Nephron progenitor cell (in vitro differentiated cells): ENCODE measurements at regions not wholly inside any gene's neighbourhood (a gene's known extent, or its start where the extent isn't known, plus 50 kb on each side); places are given as distances from the start of the nearest gene placed in this dataset.

Experiments
- DNase-seq: peaks from one replicate; pipeline ENCODE4 v3.0.0; 2021
- H3K27ac Mint-ChIP-seq: 2 replicates; pipeline ENCODE4 v1.8.0; 2021; ENCODE audit warnings: mild to moderate bottlenecking, moderate library complexity, mixed read lengths
- H3K27me3 Mint-ChIP-seq: 2 replicates; pipeline ENCODE4 v1.8.0; 2021; ENCODE audit warnings: mild to moderate bottlenecking, low read depth, mixed read lengths; ENCODE audit not compliant: poor library complexity
- H3K36me3 Mint-ChIP-seq: 2 replicates; pipeline ENCODE4 v1.8.0; 2021; ENCODE audit warnings: low read depth, mixed read lengths
- H3K4me1 Mint-ChIP-seq: 2 replicates; pipeline ENCODE4 v1.8.0; 2021; ENCODE audit warnings: mixed read lengths
- H3K4me3 Mint-ChIP-seq: 2 replicates; pipeline ENCODE4 v1.8.0; 2021; ENCODE audit warnings: mild to moderate bottlenecking, moderate library complexity, mixed read lengths
- H3K9me3 Mint-ChIP-seq: 2 replicates; pipeline ENCODE4 v1.8.0; 2021; ENCODE audit warnings: mild to moderate bottlenecking, moderate library complexity, mixed read lengths
- CTCF ChIP-seq: fragments of 200-600 bp; sonication (generic); IDR thresholded peaks from 2 replicates; pipeline ENCODE4 v1.5.0; 2021; ENCODE audit warnings: antibody characterized with exemption

DNA sequence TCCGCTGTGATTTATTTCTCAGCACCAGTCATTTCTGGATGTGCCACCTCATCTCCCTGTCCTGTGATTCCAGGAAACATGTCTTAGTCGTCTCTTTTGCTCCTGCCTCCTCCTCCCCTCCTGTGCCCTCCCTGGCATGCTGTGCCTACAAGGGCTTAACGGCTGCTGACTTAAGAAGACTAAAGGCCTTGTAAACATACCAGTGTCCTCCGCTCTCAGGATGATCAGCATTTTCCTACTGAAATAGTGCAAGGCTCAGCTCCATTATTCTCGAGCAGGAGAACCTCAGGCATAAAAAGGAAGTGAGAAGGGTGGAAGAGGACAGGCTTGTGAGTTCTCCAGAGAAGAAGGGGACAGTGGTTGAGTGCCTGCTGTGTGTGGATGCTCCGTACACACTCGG, 61.6 kb upstream of the RUNX3 start:
- peaks cover 36% of the 10 kb centered on the region for H3K27me3 Mint-ChIP-seq
- TF ChIP-seq CTCF: no peak
- H3K4me3 Mint-ChIP-seq: no peak overlapping the region
- peaks cover 9% of the 10 kb centered on the region for H3K9me3 Mint-ChIP-seq
- H3K4me1 Mint-ChIP-seq: peaks cover 47% of the 10 kb centered on the region
- H3K27ac Mint-ChIP-seq: no peak overlapping the region
- DNase-seq: no peak
- no peaks in the 10 kb centered on the region for H3K36me3 Mint-ChIP-seq

DNA sequence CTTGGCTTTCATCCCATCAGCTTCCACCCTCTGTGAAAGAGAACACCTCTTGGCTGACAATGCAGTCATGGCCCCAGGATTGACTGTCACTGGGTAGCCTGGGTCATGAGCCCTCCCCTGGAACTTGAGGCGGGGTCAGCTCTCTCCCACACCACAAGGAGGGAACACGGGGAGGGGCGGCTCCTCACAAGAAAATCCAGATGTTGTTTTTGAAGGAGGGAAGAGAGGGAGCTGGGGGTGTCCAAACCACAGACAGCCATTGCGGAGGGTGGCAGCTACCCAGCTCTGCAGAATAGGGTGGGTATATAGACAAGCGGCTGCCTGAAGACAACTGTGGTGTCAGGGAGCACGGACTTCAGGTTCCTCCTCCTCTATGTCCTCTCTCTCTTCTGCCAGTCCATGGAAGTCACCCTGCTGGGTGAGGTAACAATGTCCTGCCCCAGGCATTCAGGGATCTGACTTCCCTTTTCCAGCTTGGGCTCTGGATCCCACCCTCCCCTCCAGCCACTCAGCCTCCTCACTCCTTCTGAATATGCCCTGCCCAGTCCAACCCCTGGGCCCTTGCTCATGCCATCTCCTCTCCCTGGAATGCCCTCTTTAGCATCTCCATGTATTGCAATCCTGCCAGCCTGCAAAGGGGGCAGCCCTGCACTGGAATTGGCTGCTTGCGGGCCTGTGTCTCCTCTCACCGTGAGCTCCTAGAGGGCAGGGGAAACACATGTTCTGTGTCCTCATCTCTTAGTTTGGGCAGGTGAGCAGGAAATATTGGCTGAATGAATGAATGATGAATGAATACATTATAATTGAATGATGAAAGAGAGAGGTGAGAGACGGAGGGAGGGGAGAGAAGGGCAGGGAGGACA, 60.9 kb upstream of the RUNX3 start:
- H3K4me1 Mint-ChIP-seq: peaks cover 51% of the 10 kb centered on the region
- no peak overlapping the region for H3K27ac Mint-ChIP-seq
- H3K4me3 Mint-ChIP-seq: no peak overlapping the region
- peaks cover 39% of the 10 kb centered on the region for H3K27me3 Mint-ChIP-seq
- no peak for TF ChIP-seq CTCF
- H3K9me3 Mint-ChIP-seq: peaks cover 9% of the 10 kb centered on the region
- peak; percentile 33 for DNase-seq
- H3K36me3 Mint-ChIP-seq: no peaks in the 10 kb centered on the region

DNA sequence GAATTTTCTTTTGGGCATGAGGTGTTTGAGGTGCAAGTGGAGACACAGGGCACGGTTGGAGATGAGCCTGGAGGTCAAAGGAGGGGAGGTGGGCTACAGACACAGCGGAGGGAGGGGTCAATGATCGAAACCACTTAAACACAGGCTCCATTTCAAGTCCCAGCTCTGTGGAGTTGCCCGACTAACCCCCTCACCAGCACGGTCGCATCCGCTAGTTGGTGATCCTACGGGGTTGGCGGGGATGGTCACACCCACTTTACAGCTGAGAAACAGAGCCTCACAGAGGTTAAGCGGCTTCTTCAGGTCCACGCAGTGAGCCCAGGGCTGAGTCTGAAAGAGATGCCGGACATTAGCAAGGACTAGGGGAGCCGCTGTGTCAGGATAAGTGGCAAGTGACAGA, 60.1 kb upstream of the RUNX3 start:
- Mint-ChIP-seq H3K36me3 (no peaks in the 10 kb centered on the region), H3K27me3 (peaks cover 39% of the 10 kb centered on the region), H3K4me1 (peaks cover 46% of the 10 kb centered on the region), H3K4me3 (no peak overlapping the region), H3K9me3 (peaks cover 9% of the 10 kb centered on the region), H3K27ac (no peak overlapping the region)
- TF ChIP-seq CTCF: no peak
- DNase-seq: no peak

DNA sequence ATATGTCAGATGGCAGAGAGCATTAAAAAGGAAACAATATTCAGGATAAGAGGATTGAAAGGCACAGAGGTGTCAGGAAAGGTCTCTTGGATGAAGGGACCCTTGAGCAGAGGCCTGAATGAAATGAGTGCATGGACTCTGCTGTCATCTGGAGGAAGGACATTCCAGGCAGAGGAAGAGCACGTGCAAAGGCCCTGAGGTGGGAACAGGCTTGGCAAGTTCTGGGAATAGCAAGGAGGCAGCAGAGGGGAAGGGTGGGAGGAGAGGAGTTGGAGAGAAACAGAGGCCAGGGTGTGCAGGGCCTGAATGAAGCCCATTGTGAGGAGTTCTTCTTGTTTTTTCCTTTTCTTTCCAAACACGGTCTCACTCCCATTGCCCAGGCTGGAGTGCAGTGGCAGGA, 59.0 kb upstream of the RUNX3 start:
- DNase-seq: no peak
- Mint-ChIP-seq H3K27me3 (peaks cover 34% of the 10 kb centered on the region), H3K4me1 (peaks cover 46% of the 10 kb centered on the region), H3K4me3 (no peak overlapping the region), H3K9me3 (peaks cover 9% of the 10 kb centered on the region), H3K27ac (no peak overlapping the region), H3K36me3 (no peaks in the 10 kb centered on the region)
- no peak for TF ChIP-seq CTCF

DNA sequence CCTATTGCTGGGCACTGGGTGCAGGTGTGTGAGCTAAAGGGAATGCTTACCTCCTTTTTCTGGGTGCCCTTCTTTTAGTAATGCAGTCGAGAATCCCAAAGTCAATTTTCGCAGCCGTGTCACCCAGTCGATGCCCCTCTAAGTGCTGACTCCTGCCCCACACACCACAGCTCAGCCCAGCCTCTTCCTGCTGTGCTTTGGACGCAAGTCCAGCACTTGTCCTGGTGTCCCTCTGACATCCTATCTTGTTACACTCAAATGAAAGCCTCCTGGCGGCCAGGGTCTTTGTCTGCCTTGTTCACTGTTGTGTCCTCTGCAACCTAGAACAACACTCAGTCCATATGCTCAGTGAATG, 58.5 kb upstream of the RUNX3 start:
- Mint-ChIP-seq H3K4me1 (peaks cover 46% of the 10 kb centered on the region), H3K36me3 (no peaks in the 10 kb centered on the region), H3K9me3 (peaks cover 9% of the 10 kb centered on the region), H3K27ac (no peak overlapping the region), H3K27me3 (peaks cover 35% of the 10 kb centered on the region), H3K4me3 (no peak overlapping the region)
- DNase-seq: no peak
- no peak for TF ChIP-seq CTCF

DNA sequence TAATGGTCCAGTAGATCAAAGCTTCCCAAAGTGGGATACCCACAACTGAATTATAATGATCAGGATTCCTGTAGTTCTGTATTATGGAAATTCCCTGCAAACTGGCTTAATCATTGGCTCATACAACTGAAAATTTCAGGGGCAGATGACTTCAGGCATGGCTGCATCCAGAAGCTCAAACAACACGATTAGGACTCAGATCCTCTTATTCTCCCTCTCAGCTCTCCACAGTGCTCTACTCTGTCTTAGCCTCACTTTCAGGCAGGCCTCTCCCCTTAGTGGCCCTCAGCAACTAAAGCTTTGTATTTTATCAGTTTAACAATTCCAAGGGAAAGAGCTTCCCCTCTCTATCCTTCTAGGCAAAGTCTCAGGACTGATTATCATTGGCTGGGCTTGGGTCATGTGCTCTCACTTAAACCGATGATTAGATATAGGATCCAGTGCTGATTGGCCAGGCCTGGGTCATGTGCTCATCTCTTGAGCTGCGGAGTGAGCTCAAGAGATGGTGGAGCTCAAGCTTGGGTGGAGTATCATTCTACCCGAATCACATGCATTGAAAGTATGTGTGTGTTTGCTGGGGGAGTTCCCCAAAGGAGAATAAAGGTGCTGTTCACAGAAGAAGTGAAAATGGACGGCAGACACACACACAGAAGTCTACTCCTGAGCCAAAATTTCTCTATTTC, 57.9 kb upstream of the RUNX3 start:
- Mint-ChIP-seq H3K4me3 (no peak overlapping the region), H3K27me3 (peaks cover 37% of the 10 kb centered on the region), H3K4me1 (peaks cover 46% of the 10 kb centered on the region), H3K9me3 (peaks cover 9% of the 10 kb centered on the region), H3K27ac (peak overlapping the region; percentile 74), H3K36me3 (no peaks in the 10 kb centered on the region)
- DNase-seq: no peak
- TF ChIP-seq CTCF: no peak
